ENCODE measurements at regions not wholly inside any gene's neighbourhood (a gene's known extent, or its start where the extent isn't known, plus 50 kb on each side); places are given as distances from the start of the nearest gene placed in this dataset.

- Histone ChIP-seq H3K4me1 (no peaks in the 10 kb centered on the region), H3K27me3 (no peaks in the 10 kb centered on the region), H3K36me3 (no peaks in the 10 kb centered on the region), H3K4me3 (no peak overlapping the region), H3K9ac (no peak overlapping the region), H3K27ac (no peak overlapping the region), H3K79me2 (ENCODE audit: low read depth) (no peaks in the 10 kb centered on the region), H3K9me3 (ENCODE audit: low read depth) (no peaks in the 10 kb centered on the region), H3F3A (ENCODE audit: low read depth) (no peaks in the 10 kb centered on the region), H2AFZ (replicated peaks) (no peak overlapping the region), H3K4me2 (no peak overlapping the region), H4K20me1 (ENCODE audit: low read depth) (no peaks in the 10 kb centered on the region)
- H3K9me3 Mint-ChIP-seq, result no peaks in the 10 kb centered on the region
- no peak for DNase-seq (ENCODE audit: low spot score)
- H3K27ac Mint-ChIP-seq, result no peak overlapping the region
- no peaks in the 10 kb centered on the region for H3K27me3 Mint-ChIP-seq (ENCODE audit: insufficient read depth, low read depth)
- no peak for TF ChIP-seq EZH2phosphoT487 (IDR thresholded peaks at IDR 0.05)
- no peak for TF ChIP-seq CTCF (IDR thresholded peaks at IDR 0.05)
- no peak for TF ChIP-seq EZH2 (IDR thresholded peaks at IDR 0.05)
- H3K4me3 Mint-ChIP-seq, result no peak overlapping the region
- no peaks in the 10 kb centered on the region for H3K36me3 Mint-ChIP-seq
- H3K4me1 Mint-ChIP-seq, result no peaks in the 10 kb centered on the region
Observed at GRCh38 chr5:42876375-42876844, 64.7 kb upstream of the SELENOP start.

GRCh38 chr5:42875785-42876374 lies 64.2 kb upstream of the SELENOP start:
- Mint-ChIP-seq H3K36me3 (no peaks in the 10 kb centered on the region), H3K4me3 (no peak overlapping the region), H3K27ac (no peak overlapping the region), H3K4me1 (no peaks in the 10 kb centered on the region), H3K27me3 (ENCODE audit: insufficient read depth, low read depth) (no peaks in the 10 kb centered on the region), H3K9me3 (no peaks in the 10 kb centered on the region)
- Histone ChIP-seq H4K20me1 (ENCODE audit: low read depth) (no peaks in the 10 kb centered on the region), H3K36me3 (no peaks in the 10 kb centered on the region), H3K27me3 (no peaks in the 10 kb centered on the region), H3K27ac (no peak overlapping the region), H3K9me3 (ENCODE audit: low read depth) (no peaks in the 10 kb centered on the region), H3K4me3 (no peak overlapping the region), H3K9ac (no peak overlapping the region), H3F3A (ENCODE audit: low read depth) (no peaks in the 10 kb centered on the region), H2AFZ (replicated peaks) (no peak overlapping the region), H3K4me2 (no peak overlapping the region), H3K79me2 (ENCODE audit: low read depth) (no peaks in the 10 kb centered on the region), H3K4me1 (no peaks in the 10 kb centered on the region)
- no peak for DNase-seq (ENCODE audit: low spot score)
- TF ChIP-seq EZH2 (IDR thresholded peaks at IDR 0.05) (no peak), CTCF (IDR thresholded peaks at IDR 0.05) (no peak), EZH2phosphoT487 (IDR thresholded peaks at IDR 0.05) (no peak)

- H3K36me3 ChIP-seq, result no peaks in the 10 kb centered on the region
- Mint-ChIP-seq H3K4me1 (no peaks in the 10 kb centered on the region), H3K4me3 (no peak overlapping the region), H3K27me3 (ENCODE audit: insufficient read depth, low read depth) (no peaks in the 10 kb centered on the region), H3K27ac (no peak overlapping the region), H3K9me3 (no peaks in the 10 kb centered on the region), H3K36me3 (no peaks in the 10 kb centered on the region)
- H3F3A ChIP-seq (ENCODE audit: low read depth), result no peaks in the 10 kb centered on the region
- H3K4me2 ChIP-seq, result no peak overlapping the region
- no peaks in the 10 kb centered on the region for H3K4me1 ChIP-seq
- TF ChIP-seq CTCF (IDR thresholded peaks at IDR 0.05), result no peak
- no peak overlapping the region for H3K9ac ChIP-seq
- H3K27ac ChIP-seq, result no peak overlapping the region
- no peak for DNase-seq (ENCODE audit: low spot score)
- H4K20me1 ChIP-seq (ENCODE audit: low read depth), result no peaks in the 10 kb centered on the region
- H3K27me3 ChIP-seq, result no peaks in the 10 kb centered on the region
- no peaks in the 10 kb centered on the region for H3K79me2 ChIP-seq (ENCODE audit: low read depth)
- no peak overlapping the region for H2AFZ ChIP-seq (replicated peaks)
- H3K4me3 ChIP-seq, result no peak overlapping the region
- no peaks in the 10 kb centered on the region for H3K9me3 ChIP-seq (ENCODE audit: low read depth)
Observed at GRCh38 chr5:42875211-42875610, 63.5 kb upstream of the SELENOP start.
